Cardiac muscle cell (in vitro differentiated cells and primary cell): ENCODE measurements at regions not wholly inside any gene's neighbourhood (a gene's known extent, or its start where the extent isn't known, plus 50 kb on each side); places are given as distances from the start of the nearest gene placed in this dataset.
A peak's percentile ranks its signal among the peaks of the same experiment; 100 is the strongest.

ENCODE experiments used
- DNase-seq, 2 donors: peaks; one replicate each; pipeline versions ENCODE4 v3.0.0 to v3.0.0-alpha.2; 2010 to 2017; ENCODE audit warnings: low read depth in 1 of 2, low spot score in 1 of 2
- H3K27ac ChIP-seq: fragments of 200-600 bp; sonication (generic); 2 replicates; pipeline ENCODE4 v1.5.1; 2016
- H3K27me3 ChIP-seq: fragments of 200-600 bp; sonication (generic); 2 replicates; pipeline ENCODE4 v1.6.0; 2016; ENCODE audit warnings: control low read depth
- H3K36me3 ChIP-seq: fragments of 200-600 bp; sonication (generic); 2 replicates; pipeline ENCODE4 v1.5.1; 2016; ENCODE audit warnings: control low read depth
- H3K4me1 ChIP-seq: fragments of 200-600 bp; sonication (generic); 2 replicates; pipeline ENCODE4 v1.8.1; 2017; ENCODE audit warnings: low read depth, mild to moderate bottlenecking, mixed run types
- H3K4me3 ChIP-seq: fragments of 200-600 bp; sonication (generic); 2 replicates; pipeline ENCODE4 v1.5.1; 2016; ENCODE audit warnings: mild to moderate bottlenecking
- H3K9me3 ChIP-seq: fragments of 200-600 bp; sonication (generic); 2 replicates; pipeline ENCODE4 v1.5.1; 2017; ENCODE audit warnings: low read depth, mild to moderate bottlenecking, control low read depth
- TF ChIP-seq, protein P1 (sequence below): IDR thresholded peaks from 2 replicates; pipeline ENCODE4 v1.5.1; 2012; ENCODE audit warnings: low read depth, mild to moderate bottlenecking, low read length

DNA sequence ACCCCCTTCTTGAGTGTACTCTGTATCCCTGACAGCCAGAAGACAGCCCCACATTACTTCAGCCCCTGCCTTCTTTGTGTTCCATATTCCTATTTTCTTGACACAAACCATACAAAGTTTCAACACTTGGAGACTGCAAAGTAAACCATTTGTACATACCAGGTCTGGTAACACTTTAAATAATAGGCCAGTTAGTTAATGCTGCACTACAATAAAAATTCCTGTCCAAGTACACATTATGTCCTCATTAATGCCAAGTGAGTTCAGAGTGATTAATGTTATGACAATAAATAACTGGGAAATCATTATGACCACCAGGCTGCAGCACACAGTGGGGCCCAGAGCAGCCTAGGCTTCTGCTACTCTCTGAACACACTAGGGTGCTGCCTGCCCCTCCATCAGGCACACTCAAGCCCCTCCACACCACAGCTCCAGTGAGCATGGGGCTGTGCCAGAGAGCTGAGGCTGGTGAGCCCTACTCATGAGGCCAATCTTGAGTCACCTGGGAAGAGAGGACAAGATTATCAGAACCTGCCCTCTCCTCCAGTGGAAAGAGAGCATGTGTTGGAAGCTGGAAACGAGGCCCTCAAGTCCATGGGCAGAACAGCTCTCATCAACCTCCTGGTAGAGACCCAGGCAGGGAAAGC, 138.7 kb downstream of the TTC32 start:
- Histone ChIP-seq H3K4me1 (no peaks in the 10 kb centered on the region), H3K4me3 (no peak overlapping the region), H3K9me3 (no peaks in the 10 kb centered on the region), H3K36me3 (no peaks in the 10 kb centered on the region), H3K27me3 (no peaks in the 10 kb centered on the region), H3K27ac (no peak overlapping the region)
- TF ChIP-seq, protein P1, sequence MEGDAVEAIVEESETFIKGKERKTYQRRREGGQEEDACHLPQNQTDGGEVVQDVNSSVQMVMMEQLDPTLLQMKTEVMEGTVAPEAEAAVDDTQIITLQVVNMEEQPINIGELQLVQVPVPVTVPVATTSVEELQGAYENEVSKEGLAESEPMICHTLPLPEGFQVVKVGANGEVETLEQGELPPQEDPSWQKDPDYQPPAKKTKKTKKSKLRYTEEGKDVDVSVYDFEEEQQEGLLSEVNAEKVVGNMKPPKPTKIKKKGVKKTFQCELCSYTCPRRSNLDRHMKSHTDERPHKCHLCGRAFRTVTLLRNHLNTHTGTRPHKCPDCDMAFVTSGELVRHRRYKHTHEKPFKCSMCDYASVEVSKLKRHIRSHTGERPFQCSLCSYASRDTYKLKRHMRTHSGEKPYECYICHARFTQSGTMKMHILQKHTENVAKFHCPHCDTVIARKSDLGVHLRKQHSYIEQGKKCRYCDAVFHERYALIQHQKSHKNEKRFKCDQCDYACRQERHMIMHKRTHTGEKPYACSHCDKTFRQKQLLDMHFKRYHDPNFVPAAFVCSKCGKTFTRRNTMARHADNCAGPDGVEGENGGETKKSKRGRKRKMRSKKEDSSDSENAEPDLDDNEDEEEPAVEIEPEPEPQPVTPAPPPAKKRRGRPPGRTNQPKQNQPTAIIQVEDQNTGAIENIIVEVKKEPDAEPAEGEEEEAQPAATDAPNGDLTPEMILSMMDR = no peak
- DNase-seq = no peak

GRCh38 chr2:19762142-19762541, 139.6 kb downstream of the TTC32 start:
- Histone ChIP-seq H3K27ac (no peak overlapping the region), H3K4me1 (no peaks in the 10 kb centered on the region), H3K9me3 (no peaks in the 10 kb centered on the region), H3K4me3 (no peak overlapping the region), H3K36me3 (no peaks in the 10 kb centered on the region), H3K27me3 (no peaks in the 10 kb centered on the region)
- TF ChIP-seq, protein P1 = no peak
- peak in 1 of 2 donors; percentile 61 for DNase-seq

DNA sequence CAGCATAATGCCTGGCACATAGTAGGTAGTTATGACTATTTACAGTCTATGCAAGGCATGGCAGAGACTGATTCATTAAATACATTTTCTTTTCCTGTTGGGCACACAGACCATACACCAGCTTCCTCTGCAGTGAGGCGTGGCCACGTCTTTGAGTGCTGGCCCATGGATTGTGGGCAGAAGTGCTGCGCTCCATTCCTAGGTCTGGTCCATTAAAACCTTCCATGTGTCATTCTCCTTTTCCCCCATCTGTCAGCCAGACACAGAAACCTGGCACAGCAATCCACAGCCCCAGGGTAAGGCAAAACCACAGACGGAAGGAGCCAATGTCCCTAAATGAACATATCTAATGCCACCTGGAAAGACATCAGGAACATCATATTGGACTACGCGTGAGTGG, 141.9 kb downstream of the TTC32 start:
- no peak overlapping the region for H3K4me3 ChIP-seq
- no peaks in the 10 kb centered on the region for H3K9me3 ChIP-seq
- no peaks in the 10 kb centered on the region for H3K4me1 ChIP-seq
- TF ChIP-seq, protein P1 = no peak
- no peaks in the 10 kb centered on the region for H3K27me3 ChIP-seq
- DNase-seq = no peak
- H3K27ac ChIP-seq = no peak overlapping the region
- H3K36me3 ChIP-seq = no peaks in the 10 kb centered on the region

- DNase-seq = no peak
These were observed 143.1 kb downstream of the TTC32 start for GRCh38 chr2:19758658-19759057.

GRCh38 chr2:19757586-19757985, 144.2 kb downstream of the TTC32 start:
- DNase-seq = no peak
- H3K4me1 ChIP-seq = no peaks in the 10 kb centered on the region
- H3K27ac ChIP-seq = no peak overlapping the region
- no peaks in the 10 kb centered on the region for H3K27me3 ChIP-seq
- H3K4me3 ChIP-seq = no peak overlapping the region
- H3K36me3 ChIP-seq = no peaks in the 10 kb centered on the region
- TF ChIP-seq, protein P1 = no peak
- H3K9me3 ChIP-seq = no peaks in the 10 kb centered on the region

More at GRCh38 chr2:19758658-19759057, 143.1 kb downstream of the TTC32 start:
- Histone ChIP-seq H3K4me3 (no peak overlapping the region), H3K27ac (no peak overlapping the region), H3K27me3 (no peaks in the 10 kb centered on the region), H3K4me1 (no peaks in the 10 kb centered on the region), H3K36me3 (no peaks in the 10 kb centered on the region), H3K9me3 (no peaks in the 10 kb centered on the region)
- TF ChIP-seq, protein P1 = no peak
